Keratinocyte (primary cell): ENCODE measurements at regions not wholly inside any gene's neighbourhood (a gene's known extent, or its start where the extent isn't known, plus 50 kb on each side); places are given as distances from the start of the nearest gene placed in this dataset.

Experiments
- DNase-seq: peaks from one replicate; pipeline ENCODE4 v3.0.0-alpha.2; 2011; ENCODE audit warnings: low read depth, missing footprints, low spot score
- FAIRE-seq: peaks from 2 replicates; lab custom pipeline; 2011; peaks lifted over from hg19 to GRCh38; lab: Jason Lieb, UNC
- H2AFZ ChIP-seq: 2 replicates; pipeline ENCODE4 v1.6.0; 2012; ENCODE audit warnings: low read length, control low read depth, inconsistent platforms; ENCODE audit not compliant: control insufficient read depth
- H3K27ac ChIP-seq: 2 replicates; pipeline ENCODE4 v1.5.1; 2011; ENCODE audit warnings: low read length; ENCODE audit not compliant: control insufficient read depth, insufficient read depth
- H3K27me3 ChIP-seq: 3 replicates; pipeline ENCODE4 v1.6.0; 2011; ENCODE audit warnings: low read length; ENCODE audit not compliant: control insufficient read depth, insufficient read depth; ENCODE audit errors: extremely low read depth
- H3K36me3 ChIP-seq, 2 experiments: 2 replicates in 1 of 2; 3 replicates in 1 of 2; pipeline ENCODE4 v1.5.1; 2011; ENCODE audit warnings: low read length in 2 of 2, mild to moderate bottlenecking in 1 of 2; ENCODE audit not compliant: control insufficient read depth in 2 of 2, insufficient read depth in 2 of 2; ENCODE audit errors: extremely low read depth in 1 of 2
- H3K4me1 ChIP-seq: 3 replicates; pipeline ENCODE4 v1.5.1; 2011; ENCODE audit warnings: low read length; ENCODE audit not compliant: control insufficient read depth, insufficient read depth; ENCODE audit errors: extremely low read depth
- H3K4me2 ChIP-seq: 3 replicates; pipeline ENCODE4 v1.6.0; 2011; ENCODE audit warnings: low read depth, low read length; ENCODE audit not compliant: control insufficient read depth, insufficient read depth; ENCODE audit errors: extremely low read depth
- H3K4me3 ChIP-seq, 3 experiments: fragments of 200-600 bp in 1 of 3; sonication (generic) in 1 of 3; 2 replicates in 2 of 3; 3 replicates in 1 of 3; pipeline ENCODE4 v1.5.1; 2011 to 2016; ENCODE audit warnings: low read length in 3 of 3, mild to moderate bottlenecking in 3 of 3, control low read depth in 2 of 3, inconsistent platforms in 1 of 3, low read depth in 1 of 3, mixed read lengths in 1 of 3, mixed run types in 1 of 3, moderate library complexity in 1 of 3; ENCODE audit not compliant: control insufficient read depth in 2 of 3, insufficient read depth in 2 of 3; ENCODE audit errors: extremely low read depth in 1 of 3
- H3K79me2 ChIP-seq: 2 replicates; pipeline ENCODE4 v1.6.0; 2012; ENCODE audit warnings: low read length; ENCODE audit not compliant: control insufficient read depth, insufficient read depth
- H3K9ac ChIP-seq: 3 replicates; pipeline ENCODE4 v1.6.0; 2011; ENCODE audit warnings: low read length; ENCODE audit not compliant: control insufficient read depth, insufficient read depth; ENCODE audit errors: extremely low read depth
- H3K9me1 ChIP-seq: 3 replicates; pipeline ENCODE4 v1.6.0; 2011; ENCODE audit warnings: low read length; ENCODE audit not compliant: control insufficient read depth, insufficient read depth; ENCODE audit errors: extremely low read depth
- H3K9me3 ChIP-seq: 2 replicates; pipeline ENCODE4 v1.5.1; 2012; ENCODE audit warnings: low read depth, low read length; ENCODE audit not compliant: control insufficient read depth
- H4K20me1 ChIP-seq: 3 replicates; pipeline ENCODE4 v1.6.0; 2011; ENCODE audit warnings: low read length; ENCODE audit not compliant: control insufficient read depth, insufficient read depth; ENCODE audit errors: extremely low read depth
- EZH2 ChIP-seq: IDR thresholded peaks from one replicate; pipeline ENCODE4 v1.6.1; 2012; ENCODE audit warnings: inconsistent platforms, mild to moderate bottlenecking, low read length, moderate library complexity
- dilution Hi-C: fragments of 300-500 bp; cut with MboI; formaldehyde crosslinking; loops from one replicate; pipeline ENCODE4 v1.7.0; 2020; ENCODE audit warnings: low sequenced_read_pairs; ENCODE audit not compliant: extremely low pct_ligation_motif_present
- TF ChIP-seq, protein P1 (sequence below), 3 experiments: IDR thresholded peaks in 1 of 3; conservative IDR thresholded peaks in 1 of 3; optimal IDR thresholded peaks in 1 of 3; 2 replicates in 2 of 3; 3 replicates in 1 of 3; pipeline versions ENCODE3 to v1.5.1; 2011; ENCODE audit warnings: low read length in 3 of 3, mild to moderate bottlenecking in 3 of 3, moderate library complexity in 2 of 3, control low read depth in 1 of 3, inconsistent platforms in 1 of 3; ENCODE audit not compliant: insufficient read depth in 2 of 3; ENCODE audit errors: extremely low read depth in 1 of 3

DNA sequence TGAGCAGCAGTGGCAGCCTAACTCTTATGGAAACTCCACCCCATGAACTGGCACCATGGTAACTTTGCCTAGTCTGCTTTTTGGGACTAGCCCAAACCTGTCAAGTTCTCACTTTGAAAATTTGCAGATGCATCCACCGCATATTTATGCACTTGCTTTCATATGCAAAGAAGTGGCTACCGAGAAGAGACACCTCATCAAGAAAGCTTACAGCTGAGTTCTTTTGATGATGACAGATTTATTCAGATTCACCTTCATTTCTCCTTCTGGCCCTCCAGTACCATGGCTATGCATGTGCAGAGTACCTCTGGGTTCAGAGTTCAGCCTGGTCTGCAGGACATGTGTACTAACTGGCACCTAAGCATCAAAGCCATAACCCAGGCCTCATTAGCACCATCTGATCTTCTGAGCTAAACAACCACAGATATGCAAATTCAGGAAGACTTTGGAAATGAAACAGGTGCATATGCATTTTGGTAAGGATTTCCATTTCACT lies 154.3 kb upstream of the TENT5A start:
- peaks cover 5% of the 10 kb centered on the region for H3K4me1 ChIP-seq
- DNase-seq (no peak), FAIRE-seq (peak; percentile 89)
- H3K4me2 ChIP-seq = peak overlapping the region; percentile 17
- peak overlapping the region; percentile 82 for H2AFZ ChIP-seq
- no peak overlapping the region for H3K9ac ChIP-seq
- dilution Hi-C loops = no loop called here
- H3K9me1 ChIP-seq = no peaks in the 10 kb centered on the region
- H4K20me1 ChIP-seq = no peaks in the 10 kb centered on the region
- H3K4me3 ChIP-seq = no peak overlapping the region
- H3K9me3 ChIP-seq = no peaks in the 10 kb centered on the region
- H3K36me3 ChIP-seq = no peaks in the 10 kb centered on the region
- no peak overlapping the region for H3K27ac ChIP-seq
- no peaks in the 10 kb centered on the region for H3K27me3 ChIP-seq
- TF ChIP-seq, protein P1, sequence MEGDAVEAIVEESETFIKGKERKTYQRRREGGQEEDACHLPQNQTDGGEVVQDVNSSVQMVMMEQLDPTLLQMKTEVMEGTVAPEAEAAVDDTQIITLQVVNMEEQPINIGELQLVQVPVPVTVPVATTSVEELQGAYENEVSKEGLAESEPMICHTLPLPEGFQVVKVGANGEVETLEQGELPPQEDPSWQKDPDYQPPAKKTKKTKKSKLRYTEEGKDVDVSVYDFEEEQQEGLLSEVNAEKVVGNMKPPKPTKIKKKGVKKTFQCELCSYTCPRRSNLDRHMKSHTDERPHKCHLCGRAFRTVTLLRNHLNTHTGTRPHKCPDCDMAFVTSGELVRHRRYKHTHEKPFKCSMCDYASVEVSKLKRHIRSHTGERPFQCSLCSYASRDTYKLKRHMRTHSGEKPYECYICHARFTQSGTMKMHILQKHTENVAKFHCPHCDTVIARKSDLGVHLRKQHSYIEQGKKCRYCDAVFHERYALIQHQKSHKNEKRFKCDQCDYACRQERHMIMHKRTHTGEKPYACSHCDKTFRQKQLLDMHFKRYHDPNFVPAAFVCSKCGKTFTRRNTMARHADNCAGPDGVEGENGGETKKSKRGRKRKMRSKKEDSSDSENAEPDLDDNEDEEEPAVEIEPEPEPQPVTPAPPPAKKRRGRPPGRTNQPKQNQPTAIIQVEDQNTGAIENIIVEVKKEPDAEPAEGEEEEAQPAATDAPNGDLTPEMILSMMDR (optimal IDR thresholded peaks at IDR 0.05 in 1 of 3, IDR thresholded peaks at IDR 0.05 in 1 of 3, conservative IDR thresholded peaks at IDR 0.05 in 1 of 3; ENCODE audit: extremely low read depth in 1 of 3, insufficient read depth in 2 of 3, low read length in 3 of 3) = no peak
- no peak for TF ChIP-seq EZH2
- H3K79me2 ChIP-seq = no peaks in the 10 kb centered on the region

DNA sequence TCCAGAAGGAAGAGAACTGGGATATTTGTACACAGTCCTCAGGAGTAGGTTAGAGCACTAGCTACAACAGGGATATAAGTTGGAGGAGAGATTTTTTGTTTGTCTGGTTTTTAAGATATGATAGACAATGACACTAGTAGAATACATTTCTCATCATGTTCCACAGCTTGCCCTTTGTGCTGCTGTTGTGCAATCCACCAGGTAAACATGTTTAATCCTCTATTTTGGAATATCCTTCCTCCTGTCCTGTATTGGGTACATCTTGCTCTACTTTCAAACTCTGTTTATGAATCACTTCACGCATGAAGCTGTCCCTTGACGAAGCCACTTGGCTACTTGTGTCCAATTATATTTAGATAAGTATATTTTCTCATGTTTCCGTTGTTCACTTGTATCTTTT lies 153.6 kb upstream of the TENT5A start:
- no peaks in the 10 kb centered on the region for H3K36me3 ChIP-seq
- peak overlapping the region; percentile 82 for H2AFZ ChIP-seq
- H3K9me3 ChIP-seq = no peaks in the 10 kb centered on the region
- FAIRE-seq (no peak), DNase-seq (no peak)
- TF ChIP-seq, protein P1 (optimal IDR thresholded peaks at IDR 0.05 in 1 of 3, IDR thresholded peaks at IDR 0.05 in 1 of 3, conservative IDR thresholded peaks at IDR 0.05 in 1 of 3; ENCODE audit: extremely low read depth in 1 of 3, insufficient read depth in 2 of 3, low read length in 3 of 3) = no peak
- TF ChIP-seq EZH2 = no peak
- H3K27ac ChIP-seq = no peak overlapping the region
- peaks cover 5% of the 10 kb centered on the region for H3K4me1 ChIP-seq
- H3K4me2 ChIP-seq = no peak overlapping the region
- dilution Hi-C loops = no loop called here
- H3K9me1 ChIP-seq = no peaks in the 10 kb centered on the region
- H4K20me1 ChIP-seq = no peaks in the 10 kb centered on the region
- H3K4me3 ChIP-seq = no peak overlapping the region
- no peak overlapping the region for H3K9ac ChIP-seq
- no peaks in the 10 kb centered on the region for H3K27me3 ChIP-seq
- H3K79me2 ChIP-seq = no peaks in the 10 kb centered on the region
